Stimulated activated CD8-positive, alpha-beta memory T cell treated with anti-CD3 and anti-CD28 coated beads, Interleukin-12 subunit alpha, Interleukin-12 subunit beta, amount 100 ng/mL, for 24 hours (primary cell): ENCODE measurements at regions not wholly inside any gene's neighbourhood (a gene's known extent, or its start where the extent isn't known, plus 50 kb on each side); places are given as distances from the start of the nearest gene placed in this dataset.
"Not testable (repeated sequence)": the region's sequence is repeated elsewhere in the genome, so short reads cannot be mapped to it uniquely, and the experiment has no call there.

ENCODE experiments used
- DNase-seq: peaks from one replicate; pipeline ENCODE4 v3.0.0-alpha.2; 2020; ENCODE audit errors: extremely low read depth

DNA sequence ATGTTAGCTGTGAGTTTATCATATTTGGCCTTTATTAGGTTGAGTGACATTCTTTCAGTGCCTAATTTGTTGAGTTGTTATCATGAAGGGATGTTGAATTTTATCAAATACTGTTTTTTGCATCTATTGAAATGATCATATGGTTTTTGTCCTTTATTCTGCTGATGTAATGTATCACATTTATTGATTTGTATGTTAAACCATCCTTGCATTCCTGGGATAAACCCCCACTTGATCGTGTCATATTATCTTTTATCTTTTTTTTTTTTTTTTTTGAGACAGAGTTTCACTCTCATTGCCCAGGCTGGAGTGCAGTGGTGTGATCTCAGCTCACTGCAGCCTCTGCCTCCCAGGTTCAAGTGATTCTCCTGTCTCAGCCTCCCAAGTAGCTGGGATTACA, 51.9 kb upstream of the MFGE8 start:
- DNase-seq: not testable (repeated sequence)

- no peak for DNase-seq
These were observed 57.1 kb upstream of the MFGE8 start for GRCh38 chr15:88970232-88970631.

- no peak for DNase-seq
These were observed 61.2 kb upstream of the MFGE8 start for GRCh38 chr15:88974392-88974791.

DNA sequence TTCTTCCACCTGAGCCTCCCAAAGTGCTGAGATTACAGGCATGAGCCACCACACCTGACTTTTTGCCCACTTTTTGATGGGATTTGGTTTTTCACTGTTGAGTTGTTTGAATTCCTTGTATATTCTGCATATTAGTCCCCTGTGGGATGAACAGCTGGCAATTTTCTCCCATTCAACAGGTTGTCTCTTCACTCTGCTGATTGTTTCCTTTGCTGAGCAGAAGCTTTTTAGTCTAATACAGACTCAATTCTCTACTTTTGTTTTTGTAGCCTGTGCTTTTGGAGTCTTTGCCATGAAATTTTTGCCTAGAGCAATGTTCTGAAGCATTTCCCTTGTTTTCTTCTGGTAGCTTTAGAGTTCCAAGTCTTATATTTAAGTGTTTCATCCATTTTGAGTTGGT, 62.7 kb upstream of the MFGE8 start:
- DNase-seq: no peak

DNA sequence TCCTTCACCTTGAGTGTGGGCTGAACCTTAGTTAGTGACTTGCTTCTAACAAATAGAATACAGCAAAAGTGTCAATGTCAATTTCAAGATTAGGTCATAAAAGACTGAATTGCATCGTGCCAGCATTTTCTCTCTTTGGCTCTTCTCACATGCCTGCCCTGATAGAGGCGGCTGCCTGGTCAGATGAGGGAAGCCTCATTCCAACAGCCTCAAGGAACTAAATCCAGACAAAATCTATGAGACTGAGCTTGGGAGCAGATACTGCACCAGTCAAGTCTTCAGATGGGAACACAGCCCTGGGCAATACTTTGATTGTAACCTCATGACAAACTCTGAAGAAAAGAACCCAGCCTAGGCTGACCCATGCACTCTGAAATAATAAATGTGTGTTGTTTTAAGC, 63.5 kb upstream of the MFGE8 start:
- DNase-seq: no peak

- DNase-seq: no peak
These were observed 66.5 kb upstream of the MFGE8 start for GRCh38 chr15:88979674-88980073.

DNA sequence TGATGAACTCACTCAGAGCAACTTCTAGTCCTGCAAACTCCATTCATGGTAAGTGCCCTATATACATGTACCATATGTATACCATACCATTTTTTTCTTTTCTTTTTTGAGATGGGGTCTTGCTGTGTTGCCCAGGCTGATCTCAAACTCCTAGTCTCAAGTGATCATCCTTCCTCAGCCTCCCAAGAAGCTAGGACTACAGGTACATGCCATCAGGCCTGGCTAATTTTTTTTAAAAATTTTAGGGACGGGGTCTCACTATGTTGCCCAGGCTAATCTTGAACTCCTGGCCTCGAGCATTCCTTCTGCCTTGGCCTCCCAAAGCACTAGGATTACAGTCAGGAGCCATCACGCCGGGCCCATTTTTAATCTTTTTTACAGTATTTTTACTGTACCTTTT, 67.3 kb upstream of the MFGE8 start:
- no peak for DNase-seq

- no peak for DNase-seq
These were observed 68.4 kb upstream of the MFGE8 start for GRCh38 chr15:88981244-88982215.

DNA sequence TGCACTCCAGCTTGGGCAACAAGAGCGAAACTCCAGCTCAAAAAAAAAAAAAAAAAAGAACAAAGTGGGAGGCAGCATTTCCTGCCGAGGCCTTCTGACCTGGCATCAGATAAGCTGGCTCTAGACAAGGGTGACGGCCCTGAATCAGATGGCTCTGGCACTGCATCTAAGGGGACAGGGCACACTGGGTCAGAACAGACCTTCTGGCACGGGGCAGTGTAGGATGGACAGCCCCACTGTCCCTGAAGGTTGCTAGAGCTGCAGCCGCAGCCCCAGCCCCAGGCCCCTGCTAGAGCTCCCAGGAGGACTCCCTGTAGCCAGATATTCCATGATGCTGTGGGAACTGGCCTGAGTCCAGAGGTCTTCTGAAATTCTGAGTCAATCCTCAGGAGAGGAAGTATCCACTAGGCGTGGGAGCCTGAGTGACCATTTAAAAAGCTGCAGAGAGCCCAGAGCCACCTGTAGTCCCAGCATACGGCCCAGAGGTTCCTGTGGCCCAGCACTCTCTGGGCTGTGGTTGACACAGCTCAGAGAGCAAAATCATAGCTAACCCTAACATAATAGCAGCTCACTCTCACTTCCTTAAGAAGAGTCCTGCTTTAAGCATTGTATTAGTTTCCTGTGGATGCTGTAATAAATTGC, 69.2 kb upstream of the MFGE8 start:
- no peak for DNase-seq

DNA sequence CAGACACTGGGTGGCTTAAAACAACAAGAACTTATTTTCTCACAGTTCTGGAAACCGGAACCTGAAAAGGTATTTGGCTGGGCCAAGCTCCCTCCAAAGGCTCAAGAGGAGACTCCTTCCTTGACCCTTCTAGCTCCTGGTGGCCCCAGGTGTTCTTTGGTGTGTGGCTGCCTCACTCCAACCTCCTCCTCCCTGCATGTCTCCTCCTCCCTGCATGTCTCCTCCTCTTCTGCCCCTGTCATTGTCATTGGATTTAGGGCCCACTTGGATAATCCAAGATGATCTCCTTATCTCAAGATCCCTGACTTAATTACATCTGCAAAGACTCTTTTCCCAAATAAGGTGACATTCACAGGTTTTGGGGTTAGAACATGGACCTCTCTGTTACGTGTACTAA, 69.8 kb upstream of the MFGE8 start:
- DNase-seq: no peak

DNA sequence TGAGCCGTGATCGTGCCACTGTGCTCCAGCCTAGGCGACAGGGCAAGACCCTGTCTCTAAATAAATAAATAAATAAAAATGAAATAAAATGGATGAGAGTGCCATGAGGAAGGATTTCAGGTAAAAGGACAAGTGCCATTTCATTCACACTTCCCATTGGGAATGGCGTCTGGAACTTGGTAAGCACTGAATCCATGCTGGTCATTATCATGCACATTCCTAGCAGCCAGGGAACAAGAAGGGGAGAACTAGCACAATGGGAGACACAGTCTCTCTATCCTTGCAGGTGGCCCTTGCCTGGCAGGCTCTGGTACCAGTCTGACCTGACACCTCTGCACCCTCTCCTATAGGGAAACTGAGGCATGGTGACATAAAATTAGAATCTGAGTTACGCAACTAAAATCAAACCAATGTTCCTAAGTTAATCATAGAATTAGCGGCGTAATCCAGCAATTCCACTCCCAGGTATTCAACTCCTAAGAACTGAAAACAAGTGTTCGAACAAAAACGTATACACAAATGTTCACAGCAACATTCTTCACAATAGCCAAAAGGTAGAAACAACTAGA, 70.8 kb upstream of the MFGE8 start:
- DNase-seq: no peak

DNA sequence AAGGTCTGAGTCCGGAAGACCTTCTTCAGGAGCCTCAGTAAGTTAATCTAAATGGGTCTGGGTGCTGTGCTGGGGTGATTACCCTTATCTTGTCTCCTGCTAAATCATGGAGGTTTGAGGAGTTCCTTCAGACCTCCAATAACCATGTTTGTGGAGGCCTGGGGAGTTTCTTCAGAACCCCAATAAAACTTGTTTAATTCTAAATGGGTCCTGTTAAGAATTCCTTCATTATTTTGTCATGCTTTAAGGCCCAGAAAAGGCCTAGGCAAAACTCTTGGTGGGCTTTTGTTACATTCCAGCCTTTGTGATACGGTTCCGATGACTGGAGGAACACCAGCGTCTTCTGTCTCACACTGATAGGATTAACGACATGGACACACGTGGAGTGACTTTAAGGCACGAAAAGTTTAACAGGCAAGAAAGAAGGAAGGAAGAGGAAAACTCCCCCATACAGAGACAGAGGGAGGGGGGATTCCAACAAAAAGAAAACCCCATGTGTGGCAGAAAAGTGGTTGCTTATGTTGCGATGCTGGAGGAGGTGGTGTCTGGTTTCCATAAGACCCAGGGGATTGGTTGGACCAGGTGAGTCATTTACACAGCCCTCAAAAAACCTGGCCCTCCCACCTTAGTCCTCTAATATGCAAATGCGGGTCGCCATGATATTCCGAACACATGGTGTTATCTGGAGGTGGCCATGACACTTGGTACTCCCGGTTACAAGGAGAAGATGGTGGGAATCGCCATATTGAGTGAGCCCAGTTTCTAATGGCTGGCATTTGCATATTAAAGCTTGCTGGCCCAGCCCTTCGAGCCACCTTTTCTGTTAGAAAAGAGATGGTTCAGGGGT, 72.6 kb upstream of the MFGE8 start:
- DNase-seq: no peak

DNA sequence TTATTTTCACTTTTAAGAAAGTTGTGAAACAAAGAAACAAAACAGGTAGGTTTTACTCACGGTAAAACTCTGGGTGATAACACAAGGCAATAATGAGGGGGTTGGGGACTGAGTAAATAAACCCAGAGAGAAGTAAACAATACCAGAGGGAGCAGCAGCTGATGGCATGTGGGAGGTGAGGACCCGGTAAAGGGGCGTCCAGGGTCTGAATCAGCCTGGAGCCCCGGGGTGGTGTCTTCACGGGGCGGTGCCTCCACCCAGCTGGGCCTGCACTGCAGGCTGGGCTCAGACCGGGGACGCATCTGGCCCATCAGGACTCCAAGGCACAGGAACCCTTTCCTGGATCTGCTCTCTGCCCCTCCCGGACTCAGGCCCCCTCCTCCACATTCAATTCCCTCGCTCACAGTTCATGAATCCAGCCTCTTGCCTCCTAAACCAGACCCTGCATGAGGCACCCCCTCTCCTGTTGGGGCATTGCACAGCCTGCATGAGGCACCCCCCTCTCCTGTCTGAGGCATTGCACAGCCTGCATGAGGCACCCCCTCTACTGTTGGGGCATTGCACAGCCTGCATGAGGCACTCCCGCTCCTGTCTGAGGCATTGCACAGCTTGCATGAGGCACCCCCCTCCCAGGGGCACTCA, 73.9 kb upstream of the MFGE8 start:
- no peak for DNase-seq

DNA sequence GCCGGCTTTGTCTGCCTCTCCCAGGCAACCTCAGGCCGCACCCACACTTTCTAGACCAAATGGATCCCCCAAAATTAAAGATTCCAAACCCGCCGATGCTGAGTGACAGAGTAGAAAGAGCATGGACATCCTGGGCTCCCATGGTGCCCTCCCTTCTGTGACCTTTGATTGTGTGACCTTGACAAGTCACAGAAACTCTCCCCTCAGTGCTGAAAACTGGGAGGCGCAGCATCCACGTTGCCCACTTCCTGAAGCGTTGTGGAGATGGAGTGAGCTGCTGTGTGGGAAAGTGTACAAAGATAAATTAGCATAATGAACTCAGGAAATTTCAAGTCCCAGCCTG, 74.4 kb upstream of the MFGE8 start:
- DNase-seq: no peak

GRCh38 chr15:88987934-88988671, 74.9 kb upstream of the MFGE8 start:
- no peak for DNase-seq

DNA sequence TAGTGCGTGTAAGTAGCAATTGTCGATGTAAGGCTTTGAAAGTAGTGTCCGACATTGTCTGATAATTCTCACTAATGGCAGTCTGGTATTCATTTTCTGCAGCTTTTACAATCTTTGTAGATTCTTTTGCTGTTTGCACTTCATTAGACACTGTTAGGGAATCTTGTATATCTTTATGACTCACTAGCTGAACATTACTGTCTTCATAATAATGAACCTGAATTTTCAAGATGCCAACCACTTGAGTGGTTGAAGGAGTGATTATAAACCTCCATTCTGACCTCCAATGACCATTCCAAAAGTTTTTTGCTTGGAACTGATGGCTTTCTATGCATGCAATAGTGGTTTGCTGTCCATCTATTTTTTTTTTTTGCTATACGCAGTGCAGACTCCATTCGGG, 76.4 kb upstream of the MFGE8 start:
- no peak for DNase-seq

DNA sequence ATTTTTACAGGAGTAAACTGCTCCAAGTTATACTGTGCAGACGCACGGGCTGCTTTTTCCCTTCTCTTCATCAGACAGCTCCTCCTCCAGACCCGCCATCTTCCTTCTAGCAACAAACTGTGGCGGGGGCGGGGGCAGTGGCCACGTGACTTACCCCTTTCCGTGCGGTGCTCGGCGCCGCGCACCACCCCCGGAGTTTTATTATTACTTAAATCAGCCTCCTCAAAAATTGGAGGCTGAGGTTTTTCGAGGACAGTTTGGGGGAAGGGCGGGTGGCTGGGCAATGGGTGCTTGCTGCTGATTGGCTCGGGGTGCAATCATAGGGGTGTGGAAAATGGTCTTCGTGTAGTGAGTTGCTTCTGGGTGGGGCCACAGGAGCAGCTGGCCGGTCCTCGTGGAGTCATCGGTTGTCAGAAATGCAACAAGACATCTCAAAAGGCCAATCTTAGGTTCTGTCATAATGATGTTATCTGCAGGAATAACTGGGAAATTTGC, 77.1 kb upstream of the MFGE8 start:
- no peak for DNase-seq

GRCh38 chr15:88992216-88992615, 79.0 kb upstream of the MFGE8 start:
- DNase-seq: no peak

GRCh38 chr15:88992912-88993376, 79.8 kb upstream of the MFGE8 start:
- no peak for DNase-seq

DNA sequence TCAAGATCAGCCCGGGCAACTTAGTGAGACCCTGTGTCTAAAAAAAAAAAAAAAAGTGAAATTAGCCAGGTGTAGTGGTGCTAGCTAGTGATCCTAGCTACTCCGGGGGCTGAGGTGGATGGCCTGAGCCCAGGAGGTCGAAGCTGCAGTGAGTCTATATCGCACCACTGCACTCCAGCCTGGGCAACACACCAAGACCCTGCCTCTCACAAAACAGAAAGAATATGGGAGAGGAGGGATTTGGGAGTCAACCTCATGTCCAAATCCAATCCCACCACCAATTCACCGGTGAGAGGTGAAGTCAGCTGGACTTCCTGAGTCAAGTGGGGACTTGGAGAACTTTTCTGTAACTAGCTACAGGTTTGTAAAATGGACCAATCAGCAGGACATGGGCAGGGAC, 80.5 kb upstream of the MFGE8 start:
- no peak for DNase-seq

GRCh38 chr15:88994286-88994685, 81.1 kb upstream of the MFGE8 start:
- DNase-seq: no peak
